ENCODE measurements at regions not wholly inside any gene's neighbourhood (a gene's known extent, or its start where the extent isn't known, plus 50 kb on each side); places are given as distances from the start of the nearest gene placed in this dataset.
A peak's percentile ranks its signal among the peaks of the same experiment; 100 is the strongest.

DNA sequence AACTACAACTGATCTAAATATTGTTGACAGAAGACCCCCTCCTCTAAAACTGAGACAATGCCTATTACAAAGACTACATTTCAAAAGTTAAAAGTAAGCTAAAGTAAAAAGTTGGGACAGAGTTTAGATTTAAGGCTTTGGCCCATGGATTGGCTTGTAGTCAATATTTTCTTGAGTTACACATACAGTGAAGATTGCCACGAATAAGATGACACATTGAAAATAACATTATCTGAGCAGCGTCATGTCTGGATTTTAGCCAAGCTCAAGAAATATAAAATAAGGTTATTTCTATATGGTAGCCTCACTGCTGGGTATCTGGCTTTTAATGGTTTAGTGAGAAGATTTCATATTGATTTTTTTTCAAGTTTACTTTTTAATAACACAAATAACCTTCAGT lies 266.2 kb upstream of the LDB2 start:
- peaks cover 55% of the 10 kb centered on the region for H3K4me1 ChIP-seq (ENCODE audit: insufficient read depth)
- in situ Hi-C loops (cut with MboI): no loop called here
- no peak overlapping the region for H3K4me3 ChIP-seq
- no peaks in the 10 kb centered on the region for H3K79me2 ChIP-seq (ENCODE audit: insufficient read depth)
- no peaks in the 10 kb centered on the region for H3K36me3 ChIP-seq (ENCODE audit: low read depth)
- TF ChIP-seq EZH2 (IDR thresholded peaks at IDR 0.05; ENCODE audit: insufficient read depth, poor library complexity, severe bottlenecking): no peak
- no peak for TF ChIP-seq EZH2phosphoT487 (IDR thresholded peaks at IDR 0.05; ENCODE audit: insufficient read depth, low read depth)
- H3K27ac ChIP-seq: peak overlapping the region; percentile 83
- H4K20me1 ChIP-seq (ENCODE audit: insufficient read depth): no peaks in the 10 kb centered on the region
- WGBS, 2 experiments (ENCODE audit: low coverage in 1 of 2, low lambda C conversion rate in 2 of 2, missing lambda C conversion rate in 2 of 2): 0 to 5% methylated on average over 2 of the region's 2 CpGs
- peak overlapping the region; percentile 32 for H3K4me2 ChIP-seq (ENCODE audit: unreplicated experiment)
- H3K9ac ChIP-seq: peak overlapping the region; percentile 38
- H3K27me3 ChIP-seq (replicated peaks; ENCODE audit: insufficient read depth): no peaks in the 10 kb centered on the region
- peak; percentile 87 for DNase-seq
- no peaks in the 10 kb centered on the region for H3K9me3 ChIP-seq (ENCODE audit: low read depth)
- peaks cover 45% of the 10 kb centered on the region for H3F3A ChIP-seq (ENCODE audit: insufficient read depth)
- H3K9me2 ChIP-seq (ENCODE audit: insufficient read depth): no peaks in the 10 kb centered on the region
- H2AFZ ChIP-seq: peak overlapping the region; percentile 62

DNA sequence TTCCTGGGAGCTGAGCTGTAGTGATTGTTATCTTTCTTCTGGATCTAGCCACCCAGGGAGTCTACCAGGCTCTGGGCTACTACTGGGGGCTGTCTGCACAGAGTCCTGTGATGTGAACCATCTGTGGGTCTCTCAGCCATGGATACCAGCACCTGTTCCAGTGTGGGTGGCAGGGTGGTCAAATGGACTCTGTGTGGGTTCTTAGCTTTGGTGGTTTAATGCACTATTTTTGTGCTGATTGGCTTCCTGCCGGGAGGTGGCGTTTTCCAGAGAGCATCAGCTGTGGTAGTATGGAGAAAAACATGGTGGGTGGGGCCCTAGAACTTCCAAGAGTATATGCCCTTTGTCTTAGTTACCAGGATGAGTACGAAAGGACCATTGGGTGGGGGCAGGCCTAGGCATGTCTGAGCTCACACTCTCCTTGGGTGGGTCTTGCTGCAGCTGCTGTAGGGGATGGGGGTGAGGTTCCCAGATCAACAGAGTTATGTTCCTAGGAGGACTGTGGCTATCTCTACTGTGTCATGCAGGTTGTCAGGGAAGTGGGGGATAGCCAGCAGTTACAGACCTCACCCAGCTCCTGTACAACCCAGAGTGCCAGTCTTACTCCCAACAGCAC lies 264.8 kb upstream of the LDB2 start:
- Histone ChIP-seq H4K20me1 (ENCODE audit: insufficient read depth) (no peaks in the 10 kb centered on the region), H3K9me2 (ENCODE audit: insufficient read depth) (no peaks in the 10 kb centered on the region), H3K4me3 (no peak overlapping the region), H3K9ac (no peak overlapping the region), H3K79me2 (ENCODE audit: insufficient read depth) (no peaks in the 10 kb centered on the region), H3K27me3 (replicated peaks; ENCODE audit: insufficient read depth) (no peaks in the 10 kb centered on the region), H3K36me3 (ENCODE audit: low read depth) (no peaks in the 10 kb centered on the region), H2AFZ (no peak overlapping the region), H3K27ac (no peak overlapping the region), H3K4me1 (ENCODE audit: insufficient read depth) (peaks cover 42% of the 10 kb centered on the region), H3K4me2 (ENCODE audit: unreplicated experiment) (no peak overlapping the region), H3F3A (ENCODE audit: insufficient read depth) (peaks cover 36% of the 10 kb centered on the region), H3K9me3 (ENCODE audit: low read depth) (no peaks in the 10 kb centered on the region)
- in situ Hi-C loops (cut with MboI): no loop called here
- TF ChIP-seq EZH2phosphoT487 (IDR thresholded peaks at IDR 0.05; ENCODE audit: insufficient read depth, low read depth) (no peak), EZH2 (IDR thresholded peaks at IDR 0.05; ENCODE audit: insufficient read depth, poor library complexity, severe bottlenecking) (no peak)
- 84 to 86% methylated on average over 3 of the region's 3 CpGs for WGBS, 2 experiments (ENCODE audit: low coverage in 1 of 2, low lambda C conversion rate in 2 of 2, missing lambda C conversion rate in 2 of 2)
- DNase-seq: no peak

DNA sequence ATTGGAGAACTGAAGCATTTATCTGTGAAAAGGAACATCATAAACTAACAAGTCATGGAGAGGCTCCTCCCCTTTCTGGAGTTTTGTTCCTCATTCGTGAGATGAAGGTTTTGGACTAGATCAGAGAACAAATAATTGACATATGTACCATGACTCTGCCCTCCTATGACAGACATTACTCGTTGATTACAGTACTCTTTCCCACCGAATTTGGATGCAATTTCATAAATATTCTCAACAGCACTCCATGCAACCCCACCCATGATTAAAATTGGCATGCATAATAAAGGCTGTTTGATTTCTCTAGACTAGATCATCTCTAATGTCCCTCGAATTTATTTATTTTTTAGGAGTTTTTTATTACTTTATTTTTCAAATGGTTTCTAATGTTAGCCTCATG lies 258.9 kb upstream of the LDB2 start:
- Histone ChIP-seq H3K4me3 (no peak overlapping the region), H3K9me2 (ENCODE audit: insufficient read depth) (no peaks in the 10 kb centered on the region), H3K27me3 (replicated peaks; ENCODE audit: insufficient read depth) (no peaks in the 10 kb centered on the region), H2AFZ (no peak overlapping the region), H3F3A (ENCODE audit: insufficient read depth) (no peaks in the 10 kb centered on the region), H4K20me1 (ENCODE audit: insufficient read depth) (no peaks in the 10 kb centered on the region), H3K9ac (no peak overlapping the region), H3K9me3 (ENCODE audit: low read depth) (no peaks in the 10 kb centered on the region), H3K36me3 (ENCODE audit: low read depth) (no peaks in the 10 kb centered on the region), H3K4me1 (ENCODE audit: insufficient read depth) (peaks cover 16% of the 10 kb centered on the region), H3K4me2 (ENCODE audit: unreplicated experiment) (no peak overlapping the region), H3K79me2 (ENCODE audit: insufficient read depth) (no peaks in the 10 kb centered on the region), H3K27ac (no peak overlapping the region)
- DNase-seq: no peak
- WGBS, 2 experiments (ENCODE audit: low coverage in 1 of 2, low lambda C conversion rate in 2 of 2, missing lambda C conversion rate in 2 of 2): 8 to 9% methylated on average over 4 of the region's 4 CpGs
- TF ChIP-seq EZH2 (IDR thresholded peaks at IDR 0.05; ENCODE audit: insufficient read depth, poor library complexity, severe bottlenecking) (no peak), EZH2phosphoT487 (IDR thresholded peaks at IDR 0.05; ENCODE audit: insufficient read depth, low read depth) (no peak)
- in situ Hi-C loops (cut with MboI): no loop called here

DNA sequence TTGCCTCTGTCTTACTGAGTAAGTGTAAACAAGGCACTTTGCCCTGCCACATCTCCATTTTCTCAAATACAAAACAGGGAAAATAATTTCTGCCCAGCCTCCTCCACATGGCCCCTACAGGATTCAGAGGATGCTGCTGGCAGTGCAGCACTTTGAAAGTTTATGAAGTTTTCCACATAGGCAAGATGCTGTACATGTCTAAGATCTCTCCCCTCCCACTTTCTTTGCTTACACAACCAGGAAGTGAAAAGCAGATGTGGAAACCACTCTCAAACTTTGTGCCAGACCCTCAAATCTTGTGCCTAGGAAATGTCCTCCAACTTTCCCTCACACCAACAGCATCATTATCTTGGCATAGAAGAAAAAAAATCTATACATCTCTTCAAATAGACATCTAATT lies 257.0 kb upstream of the LDB2 start:
- Histone ChIP-seq H3F3A (ENCODE audit: insufficient read depth) (no peaks in the 10 kb centered on the region), H3K9me3 (ENCODE audit: low read depth) (no peaks in the 10 kb centered on the region), H3K79me2 (ENCODE audit: insufficient read depth) (no peaks in the 10 kb centered on the region), H3K4me3 (no peak overlapping the region), H3K4me1 (ENCODE audit: insufficient read depth) (peaks cover 16% of the 10 kb centered on the region), H4K20me1 (ENCODE audit: insufficient read depth) (no peaks in the 10 kb centered on the region), H3K9ac (no peak overlapping the region), H3K4me2 (ENCODE audit: unreplicated experiment) (no peak overlapping the region), H2AFZ (peak overlapping the region; percentile 55), H3K9me2 (ENCODE audit: insufficient read depth) (no peaks in the 10 kb centered on the region), H3K36me3 (ENCODE audit: low read depth) (no peaks in the 10 kb centered on the region), H3K27me3 (replicated peaks; ENCODE audit: insufficient read depth) (no peaks in the 10 kb centered on the region), H3K27ac (no peak overlapping the region)
- DNase-seq: peak; percentile 35
- TF ChIP-seq EZH2 (IDR thresholded peaks at IDR 0.05; ENCODE audit: insufficient read depth, poor library complexity, severe bottlenecking): no peak
- TF ChIP-seq EZH2phosphoT487 (IDR thresholded peaks at IDR 0.05; ENCODE audit: insufficient read depth, low read depth): no peak
- in situ Hi-C loops (cut with MboI): no loop called here

DNA sequence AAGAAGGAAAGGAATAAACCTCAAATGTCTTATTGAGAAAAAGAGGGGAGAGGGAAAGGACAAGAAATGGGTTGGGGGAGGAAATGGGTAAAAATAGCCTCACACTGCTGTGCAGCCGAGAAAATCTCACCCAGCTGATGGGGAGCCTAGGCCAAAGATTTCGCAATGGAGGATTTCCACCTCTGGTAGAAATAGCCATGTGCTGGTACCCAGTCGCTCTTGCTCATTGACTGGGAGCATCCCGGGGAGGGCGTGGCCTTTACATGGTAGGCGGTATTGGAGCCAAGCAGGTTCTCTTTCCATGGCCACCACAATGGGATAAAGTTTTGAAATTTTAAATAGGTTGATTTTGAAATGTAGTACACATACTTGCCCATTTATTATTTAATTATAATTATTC lies 255.1 kb upstream of the LDB2 start:
- Histone ChIP-seq H3K79me2 (ENCODE audit: insufficient read depth) (no peaks in the 10 kb centered on the region), H3K27ac (no peak overlapping the region), H3K4me3 (no peak overlapping the region), H3K36me3 (ENCODE audit: low read depth) (no peaks in the 10 kb centered on the region), H3K9me3 (ENCODE audit: low read depth) (no peaks in the 10 kb centered on the region), H3K4me2 (ENCODE audit: unreplicated experiment) (no peak overlapping the region), H3F3A (ENCODE audit: insufficient read depth) (no peaks in the 10 kb centered on the region), H2AFZ (no peak overlapping the region), H4K20me1 (ENCODE audit: insufficient read depth) (no peaks in the 10 kb centered on the region), H3K9me2 (ENCODE audit: insufficient read depth) (no peaks in the 10 kb centered on the region), H3K9ac (no peak overlapping the region), H3K27me3 (replicated peaks; ENCODE audit: insufficient read depth) (no peaks in the 10 kb centered on the region), H3K4me1 (ENCODE audit: insufficient read depth) (peaks cover 16% of the 10 kb centered on the region)
- 84 to 90% methylated on average over 6 of the region's 6 CpGs for WGBS, 2 experiments (ENCODE audit: low coverage in 1 of 2, low lambda C conversion rate in 2 of 2, missing lambda C conversion rate in 2 of 2)
- no peak for DNase-seq
- no peak for TF ChIP-seq EZH2phosphoT487 (IDR thresholded peaks at IDR 0.05; ENCODE audit: insufficient read depth, low read depth)
- no peak for TF ChIP-seq EZH2 (IDR thresholded peaks at IDR 0.05; ENCODE audit: insufficient read depth, poor library complexity, severe bottlenecking)
- in situ Hi-C loops (cut with MboI): no loop called here
